HG03066 (cell line): ENCODE measurements at regions not wholly inside any gene's neighbourhood (a gene's known extent, or its start where the extent isn't known, plus 50 kb on each side); places are given as distances from the start of the nearest gene placed in this dataset.

Source experiments
- ATAC-seq: cut with Tn5 transposase; IDR thresholded peaks from one replicate; pipeline ENCODE4 v1.9.1; 2021; ENCODE audit warnings: low read depth; ENCODE audit not compliant: unreplicated experiment

DNA sequence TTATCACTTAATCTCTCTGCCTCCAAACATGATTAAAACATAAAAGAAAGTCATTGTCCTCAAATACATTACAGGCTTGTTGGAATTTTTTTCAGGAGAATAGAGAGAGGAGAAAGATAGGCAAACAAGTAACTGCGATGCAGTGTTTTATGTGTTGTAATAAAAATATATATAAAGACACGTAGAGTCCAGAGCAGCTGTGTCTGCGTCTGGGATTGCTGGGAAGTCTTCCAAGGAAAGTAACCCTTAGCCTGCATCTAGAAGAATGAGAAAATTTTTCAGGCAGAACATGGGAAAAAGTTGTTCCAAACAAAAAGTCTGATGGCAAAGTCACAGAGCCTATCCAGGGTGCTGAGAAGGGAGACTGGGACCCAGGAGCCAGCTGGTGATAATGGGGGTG lies 91.8 kb upstream of the ST6GAL2 start:
- no peak for ATAC-seq

DNA sequence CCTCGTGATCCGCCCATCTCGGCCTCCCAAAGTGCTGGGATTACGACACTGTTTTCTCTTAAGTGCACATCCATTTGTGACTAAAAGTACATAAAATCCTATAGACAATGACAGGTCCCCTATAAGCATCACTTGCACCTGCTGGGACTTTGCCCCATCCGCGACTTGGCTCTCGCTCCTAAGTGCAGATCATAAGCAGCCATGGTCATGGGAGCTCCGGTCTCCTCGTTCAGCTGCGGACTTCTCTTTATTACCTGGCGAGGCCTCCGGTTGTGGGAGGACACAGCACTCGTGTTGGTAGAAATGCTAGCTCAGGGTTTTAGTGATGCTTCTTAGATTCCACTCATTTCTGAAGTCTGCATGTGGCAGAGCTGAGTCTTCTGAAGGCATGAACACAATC lies 92.7 kb upstream of the ST6GAL2 start:
- ATAC-seq = no peak

- no peak for ATAC-seq
Measured at GRCh38 chr2:106981491-106981890, 95.5 kb upstream of the ST6GAL2 start.

DNA sequence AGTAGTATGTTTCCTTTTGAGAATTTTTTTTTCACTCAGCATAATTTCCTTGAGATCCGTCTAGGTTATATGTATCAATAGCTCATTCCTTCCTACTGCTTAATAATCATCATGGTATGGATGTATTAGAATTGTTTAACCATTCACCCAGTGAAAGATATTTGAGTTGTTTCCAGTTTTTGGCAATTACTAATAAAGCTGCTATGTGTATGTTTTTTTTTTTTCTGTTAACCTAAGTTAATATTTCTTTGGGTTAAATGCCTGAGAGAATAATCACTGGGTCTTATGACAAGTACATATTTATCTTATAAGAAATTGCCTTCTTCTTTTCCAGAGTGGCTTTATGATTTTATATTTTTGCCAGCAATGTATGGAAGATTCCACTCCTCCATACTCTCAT lies 96.4 kb upstream of the ST6GAL2 start:
- no peak for ATAC-seq

DNA sequence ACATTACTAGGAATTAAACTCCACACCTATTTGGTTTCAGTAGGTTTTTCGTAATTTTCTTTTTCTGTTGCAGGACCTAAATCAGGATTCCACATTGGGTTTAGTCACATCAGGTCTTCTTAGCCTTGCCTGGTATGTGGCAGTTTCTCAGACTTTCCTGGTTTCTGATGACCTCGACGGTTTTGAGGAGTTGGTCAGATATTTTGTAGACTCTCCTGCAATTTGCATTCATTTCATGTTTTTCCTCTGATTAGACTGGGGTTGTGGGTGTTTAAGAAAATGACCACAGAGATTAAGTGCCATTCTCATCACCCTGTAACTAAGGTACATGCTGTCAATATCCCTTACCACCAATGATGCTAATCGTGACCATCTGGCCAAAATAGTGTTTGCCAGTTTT lies 97.3 kb upstream of the ST6GAL2 start:
- no peak for ATAC-seq

DNA sequence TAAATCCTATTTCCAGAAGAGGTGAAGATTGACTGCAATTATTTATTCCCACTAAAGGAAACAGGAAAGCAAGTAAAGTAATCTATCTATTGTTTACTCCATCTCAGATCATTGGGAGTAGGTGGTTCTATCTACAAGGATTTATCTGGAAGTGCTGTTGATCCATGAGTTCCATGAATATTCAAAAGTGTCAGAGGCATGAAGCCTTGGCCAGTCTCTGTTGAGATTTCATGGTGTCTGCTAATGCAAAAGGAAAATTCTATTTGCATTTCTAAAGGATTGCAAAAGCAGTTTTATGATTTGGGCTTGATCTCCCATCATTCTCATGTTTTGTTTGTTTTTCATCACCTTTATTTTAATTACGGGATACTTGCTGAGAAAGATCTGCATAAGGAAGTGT lies 102.4 kb upstream of the ST6GAL2 start:
- no peak for ATAC-seq

DNA sequence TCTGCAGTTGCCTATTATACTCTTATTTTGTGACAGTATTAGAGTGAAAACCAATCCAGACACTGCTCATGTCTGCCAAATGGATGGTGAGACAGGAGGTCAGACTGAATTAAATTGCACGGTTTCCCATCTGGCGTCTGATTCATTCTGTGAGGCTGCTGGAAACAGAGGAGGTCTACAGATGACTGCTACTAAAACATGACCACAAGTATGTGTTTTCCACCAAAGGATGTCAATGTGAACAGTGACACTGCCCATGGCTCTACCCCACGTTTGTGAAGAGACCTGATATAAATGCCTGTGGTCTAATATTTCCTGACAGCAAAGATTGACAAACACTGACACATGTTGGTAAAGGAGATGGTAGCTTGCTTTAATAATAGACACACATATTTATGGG lies 104.3 kb upstream of the ST6GAL2 start:
- ATAC-seq = no peak

- no peak for ATAC-seq
Measured at GRCh38 chr2:106991866-106992265, 105.9 kb upstream of the ST6GAL2 start.

DNA sequence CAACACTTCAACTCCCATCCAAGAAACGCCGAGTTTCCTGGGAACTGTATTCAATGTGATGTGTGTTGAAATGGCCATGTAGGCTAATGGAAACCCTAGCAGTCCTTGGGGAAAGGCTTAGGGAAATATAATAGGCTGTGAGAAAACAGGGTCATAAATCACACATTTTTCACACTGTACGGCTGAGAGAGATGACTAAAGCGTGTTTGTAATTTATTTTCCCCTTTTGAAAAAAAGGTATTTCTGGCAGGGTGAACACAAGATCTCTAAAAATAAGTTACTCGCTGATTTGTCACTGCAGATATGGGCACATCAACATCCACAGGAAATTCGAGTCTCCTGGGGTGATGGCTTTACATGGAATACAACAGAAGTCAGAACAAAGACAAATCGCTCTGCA lies 109.6 kb upstream of the ST6GAL2 start:
- no peak for ATAC-seq

DNA sequence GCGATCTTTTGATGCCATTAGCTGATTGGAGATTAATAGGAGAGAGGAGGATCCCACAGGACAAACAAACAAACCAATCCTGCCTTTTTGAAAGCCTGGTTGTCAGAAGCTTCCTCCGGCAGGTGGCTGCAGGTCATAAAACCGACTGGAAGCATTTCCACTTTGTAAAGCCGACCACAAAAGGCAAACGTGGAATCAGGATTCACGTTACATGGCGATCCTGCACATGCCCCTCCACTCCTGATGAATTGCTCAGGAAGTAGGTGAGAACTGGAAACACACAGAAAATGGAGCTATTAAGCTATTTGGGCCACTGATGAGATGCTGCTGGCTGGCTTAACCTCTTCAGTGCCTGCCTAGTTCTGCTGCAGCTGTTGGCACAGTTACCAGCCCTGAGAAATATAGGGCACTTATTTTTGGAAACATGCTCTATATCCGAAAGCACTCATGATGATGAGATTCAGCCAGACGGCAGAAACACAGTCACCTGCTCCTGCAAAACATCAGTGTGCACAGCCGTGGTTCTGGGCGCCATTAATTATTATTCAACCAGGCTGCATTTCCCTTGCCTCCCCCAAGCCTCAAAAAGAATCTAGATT lies 110.3 kb upstream of the ST6GAL2 start:
- ATAC-seq = no peak

DNA sequence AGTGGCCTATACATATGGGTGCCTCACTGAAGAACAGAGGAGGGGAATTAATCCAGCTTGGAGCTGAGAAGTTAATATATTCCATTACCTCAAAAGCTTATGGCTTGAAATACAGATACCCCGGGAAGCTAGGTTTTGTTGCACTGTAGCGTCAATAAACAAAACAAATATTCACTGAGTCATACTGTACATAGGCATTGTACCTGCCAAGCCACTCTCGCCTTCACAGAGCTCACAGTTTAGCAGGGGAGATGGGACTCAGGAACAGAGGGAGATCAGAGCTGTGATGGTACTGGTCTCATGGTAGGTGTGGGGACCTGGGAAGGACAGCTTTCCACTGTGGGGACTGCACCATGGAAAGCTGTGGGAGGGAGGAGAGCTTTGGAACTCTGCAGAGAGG lies 111.2 kb upstream of the ST6GAL2 start:
- ATAC-seq = no peak

- no peak for ATAC-seq
Measured at GRCh38 chr2:107001062-107001461, 115.1 kb upstream of the ST6GAL2 start.

GRCh38 chr2:107001551-107001950 lies 115.6 kb upstream of the ST6GAL2 start:
- no peak for ATAC-seq

DNA sequence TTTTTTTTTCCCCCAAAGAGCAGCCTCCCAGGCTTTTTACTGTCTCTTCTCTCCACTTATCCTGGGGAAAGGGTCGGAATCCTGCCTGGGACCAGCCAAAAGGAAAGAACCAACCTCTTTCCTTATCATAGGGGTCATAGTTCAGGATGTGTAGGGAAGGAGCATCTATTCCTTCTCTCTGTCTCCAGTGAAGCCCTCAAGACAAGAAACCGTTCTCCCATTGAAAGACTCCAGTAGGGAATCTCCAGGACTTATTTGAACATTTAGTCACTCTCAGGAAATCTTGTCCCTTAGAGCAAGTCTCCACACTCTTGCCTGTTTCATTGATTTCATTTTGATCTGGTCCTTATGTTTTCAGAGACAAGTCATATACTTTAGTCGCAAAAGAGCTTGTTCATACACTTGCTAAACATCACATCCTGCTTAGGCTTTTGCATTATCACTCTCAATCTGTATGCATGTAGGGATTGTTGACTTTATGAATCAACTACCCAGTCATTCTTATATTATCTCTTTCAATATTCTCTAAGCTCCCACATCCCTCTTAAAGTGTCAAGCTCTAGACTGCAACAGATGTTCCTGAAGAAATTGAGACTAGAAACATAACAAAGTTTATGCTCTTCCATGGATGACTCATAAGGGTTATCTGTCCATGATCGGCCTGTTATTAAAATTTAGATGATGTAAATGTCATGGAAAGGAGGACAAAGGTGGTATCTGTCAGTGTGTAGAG lies 116.2 kb upstream of the ST6GAL2 start:
- ATAC-seq = no peak

GRCh38 chr2:107002735-107003134 lies 116.8 kb upstream of the ST6GAL2 start:
- ATAC-seq = no peak

DNA sequence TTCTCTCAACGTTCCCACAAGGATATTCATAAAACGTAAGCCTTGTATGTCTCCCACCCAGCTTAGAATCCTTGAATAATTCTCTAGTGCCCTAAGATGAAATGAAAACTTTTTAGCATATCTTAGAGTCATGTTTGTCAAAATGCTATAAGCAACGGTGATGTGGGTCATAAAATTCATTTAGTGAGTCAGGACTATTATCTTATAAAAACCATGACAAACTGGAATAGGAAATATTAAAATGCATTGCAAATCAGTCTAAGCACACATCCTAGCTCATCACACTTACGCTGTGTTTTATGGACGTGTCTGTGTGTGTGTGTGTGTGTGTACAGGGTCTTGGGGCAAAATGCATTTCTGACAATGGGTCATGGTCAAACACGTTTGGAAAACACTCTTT lies 119.9 kb upstream of the ST6GAL2 start:
- no peak for ATAC-seq

GRCh38 chr2:107006836-107007235 lies 120.9 kb upstream of the ST6GAL2 start:
- ATAC-seq = no peak

DNA sequence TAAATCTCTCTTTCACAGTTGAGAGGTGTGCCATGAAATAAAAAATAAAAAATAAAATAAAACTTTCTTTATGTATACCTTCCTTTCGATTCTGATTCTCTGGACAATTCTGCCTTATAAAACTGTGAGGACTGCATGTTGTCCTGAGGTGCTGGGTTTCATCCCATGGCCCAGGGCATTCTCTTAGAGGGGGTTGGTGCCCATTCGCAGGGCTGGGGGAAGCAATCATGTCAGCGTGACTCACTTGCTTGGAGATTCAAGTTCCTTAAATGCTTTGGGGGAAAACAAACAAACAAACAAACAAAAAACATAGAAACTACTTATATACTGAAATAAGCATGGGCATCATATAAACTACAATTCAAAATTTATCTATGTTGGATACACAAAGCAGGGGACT lies 122.0 kb upstream of the ST6GAL2 start:
- ATAC-seq = no peak

- no peak for ATAC-seq
Measured at GRCh38 chr2:107008843-107009242, 122.9 kb upstream of the ST6GAL2 start.

- ATAC-seq = no peak
Measured at GRCh38 chr2:107009275-107009674, 123.3 kb upstream of the ST6GAL2 start.

DNA sequence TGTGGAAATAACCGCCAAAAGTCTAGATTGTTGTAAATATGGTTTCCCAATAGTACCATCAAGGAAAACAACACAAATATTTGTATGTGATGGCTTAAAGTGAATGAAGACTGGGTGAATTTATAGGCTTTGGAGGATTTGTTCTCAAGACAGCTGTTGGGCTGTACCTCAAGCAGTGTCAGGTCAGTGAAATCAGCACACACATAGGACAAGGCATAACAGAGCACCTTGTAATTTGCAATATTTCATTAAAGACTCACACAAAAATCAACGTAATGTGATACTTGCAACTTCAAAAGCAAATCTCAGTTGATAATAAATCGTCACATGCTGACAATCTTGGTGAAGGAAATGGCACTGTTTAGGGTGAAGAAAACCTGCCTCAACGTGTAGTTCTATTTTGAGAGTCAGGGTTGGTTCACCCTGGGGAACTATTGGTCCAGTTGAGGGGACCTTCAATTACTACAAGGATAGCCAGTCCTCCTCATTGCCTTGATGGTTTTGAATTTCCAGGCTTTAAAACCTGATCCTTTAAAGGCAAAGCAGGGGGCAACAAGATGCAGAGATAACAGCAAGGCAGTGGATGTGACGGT lies 126.8 kb upstream of the ST6GAL2 start:
- ATAC-seq = no peak

DNA sequence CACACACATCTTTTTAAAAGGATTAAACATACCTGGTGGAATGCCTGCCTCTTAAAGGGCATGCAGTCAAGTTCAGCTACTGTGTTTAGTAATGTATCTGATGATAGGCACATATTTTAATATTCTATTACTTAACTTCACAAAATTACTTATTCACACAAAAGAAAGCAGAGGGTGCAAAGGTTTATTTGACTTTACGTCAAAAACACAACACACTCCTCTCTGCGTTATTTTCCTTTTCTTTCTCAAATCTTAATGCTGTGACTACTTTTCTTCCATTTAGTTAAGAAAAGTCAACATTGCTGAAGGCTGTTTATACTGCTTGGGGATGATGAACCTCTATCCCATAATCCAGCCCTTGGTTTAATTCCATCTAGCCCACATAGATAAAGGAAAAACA lies 127.9 kb upstream of the ST6GAL2 start:
- no peak for ATAC-seq
